ENCODE measurements at regions not wholly inside any gene's neighbourhood (a gene's known extent, or its start where the extent isn't known, plus 50 kb on each side); places are given as distances from the start of the nearest gene placed in this dataset.

DNA sequence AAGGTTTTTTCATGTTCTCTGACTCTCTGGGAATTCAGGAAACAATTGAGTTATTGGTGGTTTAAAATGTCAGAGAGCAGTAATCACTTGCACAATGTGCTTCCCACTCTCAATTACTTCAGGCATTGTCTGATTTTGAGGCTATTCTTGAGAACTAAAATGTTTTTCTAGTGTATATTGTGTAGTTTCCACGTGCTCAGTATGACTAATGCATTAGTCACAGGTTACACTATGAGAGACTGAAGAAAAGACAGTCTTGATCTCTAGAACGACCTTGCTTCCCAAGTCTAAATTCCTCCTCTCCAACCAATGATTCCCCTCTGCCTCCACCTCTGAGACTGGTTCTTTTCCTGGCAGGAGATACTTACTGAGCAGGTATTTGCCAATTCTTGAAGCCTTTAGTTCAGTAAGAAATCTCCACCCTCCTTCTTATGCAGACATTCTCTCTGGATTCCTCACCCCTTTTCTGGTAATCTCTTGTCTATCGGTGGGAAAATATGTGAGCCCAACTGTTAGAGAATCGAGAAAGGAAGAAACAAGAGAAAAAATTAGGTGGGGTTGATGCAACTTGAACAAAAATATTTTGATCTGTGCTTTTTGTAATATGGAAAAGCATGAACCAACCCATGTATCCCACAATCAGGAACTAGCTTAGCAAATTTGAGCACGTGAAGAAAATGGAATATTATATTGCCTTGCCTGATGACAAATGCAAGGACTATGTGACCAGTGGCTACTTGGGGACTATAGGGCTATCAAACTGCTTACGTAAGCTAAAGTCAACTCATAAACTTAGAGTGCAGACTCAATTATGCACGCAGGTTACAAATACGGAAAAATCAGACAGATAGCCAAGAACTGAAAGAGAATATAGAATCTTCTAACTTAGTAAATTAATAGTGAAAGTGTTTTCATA is 61.1 kb upstream of the SLC22A16 start:
- no peak for DNase-seq

- no peak for DNase-seq
These were observed 58.5 kb upstream of the SLC22A16 start for GRCh38 chr6:110534731-110535492.

GRCh38 chr6:110532431-110532830 is 56.0 kb upstream of the SLC22A16 start:
- no peak for DNase-seq

GRCh38 chr6:110530671-110531070 is 54.3 kb upstream of the SLC22A16 start:
- no peak for DNase-seq

GRCh38 chr6:110529907-110530306 is 53.5 kb upstream of the SLC22A16 start:
- no peak for DNase-seq

- no peak for DNase-seq
These were observed 52.9 kb upstream of the SLC22A16 start for GRCh38 chr6:110529355-110529754.

GRCh38 chr6:110528930-110529325 is 52.5 kb upstream of the SLC22A16 start:
- DNase-seq = peak; percentile 18

DNA sequence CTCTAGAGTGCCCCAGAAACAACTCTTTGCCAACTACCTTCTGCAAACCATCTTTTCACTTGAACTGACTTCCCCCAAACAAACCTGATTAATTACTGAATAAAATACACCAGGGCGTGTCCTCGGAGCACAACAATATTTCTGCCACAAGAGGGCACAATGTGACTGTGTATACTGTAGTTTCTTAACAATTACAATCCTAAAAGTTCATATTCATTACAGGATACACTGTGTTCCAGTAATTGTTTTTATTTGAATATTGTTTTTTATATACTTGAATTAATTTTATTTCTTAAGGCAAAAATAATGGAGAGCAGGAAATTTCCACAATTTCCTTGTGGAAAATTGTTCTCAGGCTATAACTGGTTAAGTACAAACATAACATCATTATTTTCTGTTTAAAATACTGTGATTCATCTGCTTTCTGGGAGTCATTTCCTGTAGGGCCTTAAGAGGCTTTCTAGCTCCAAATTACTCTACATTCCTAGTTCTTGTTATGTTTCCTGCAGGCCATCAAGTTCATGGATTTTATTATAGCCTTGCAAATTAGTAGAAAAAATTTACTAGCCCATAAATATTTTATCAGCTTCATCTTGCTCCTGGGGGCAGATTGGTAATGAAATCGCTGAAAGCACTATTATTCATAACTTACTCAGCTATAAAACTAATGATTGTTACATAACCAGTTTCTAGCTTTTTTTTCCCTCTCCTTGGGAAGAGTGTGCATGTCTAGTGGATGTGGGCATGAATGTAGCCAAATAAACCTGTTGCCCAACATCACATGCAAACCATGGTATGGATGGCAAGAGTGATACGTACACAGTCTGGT is 51.9 kb upstream of the SLC22A16 start:
- DNase-seq = peak; percentile 50

GRCh38 chr6:110527516-110527915 is 51.1 kb upstream of the SLC22A16 start:
- DNase-seq = no peak

- DNase-seq = no peak
These were observed 50.3 kb upstream of the SLC22A16 start for GRCh38 chr6:110526726-110527125.

Data from right kidney (tissue), 1 donor.